ENCODE measurements at regions not wholly inside any gene's neighbourhood (a gene's known extent, or its start where the extent isn't known, plus 50 kb on each side); places are given as distances from the start of the nearest gene placed in this dataset.
"Not testable (repeated sequence)": the region's sequence is repeated elsewhere in the genome, so short reads cannot be mapped to it uniquely, and the experiment has no call there.

DNA sequence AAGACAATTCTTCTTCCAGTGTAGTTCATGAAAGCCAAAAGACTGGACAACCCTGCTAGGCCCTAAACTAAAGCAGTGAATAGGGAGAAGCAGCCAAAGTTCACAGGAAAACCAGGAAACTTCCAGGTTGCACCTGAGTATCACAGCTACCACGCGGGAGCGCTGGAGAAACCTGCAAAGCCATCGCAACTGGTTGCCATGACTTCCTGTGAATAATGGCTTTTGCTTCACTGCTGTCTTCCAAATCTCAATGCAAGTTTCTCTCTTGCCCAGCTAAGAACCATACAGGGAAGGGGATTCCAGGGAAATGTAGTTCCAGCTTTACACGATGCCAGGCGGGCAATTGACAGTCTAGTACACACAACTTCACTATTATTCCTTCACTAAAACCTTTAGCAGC, 114.1 kb downstream of the GXYLT1 start:
- no peak for DNase-seq

DNA sequence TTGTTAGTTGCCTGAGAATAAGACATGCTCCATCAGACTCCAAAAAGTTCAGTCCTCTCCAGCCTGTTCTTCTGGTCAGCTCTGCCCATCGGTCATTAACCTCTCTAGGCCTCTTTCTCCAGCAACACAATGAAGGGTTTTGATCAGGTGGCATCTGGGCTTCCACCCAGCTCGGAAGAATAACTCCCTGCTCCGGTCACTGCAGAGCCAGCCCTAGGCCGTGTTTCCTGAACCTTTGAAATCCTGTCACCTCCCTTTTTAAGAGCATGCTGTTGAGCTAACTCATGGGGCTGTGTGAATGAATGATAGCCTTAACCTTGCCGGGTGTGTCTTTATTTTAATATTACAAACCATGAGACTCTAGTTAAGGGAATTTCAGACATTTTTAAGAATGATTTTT, 117.1 kb downstream of the GXYLT1 start:
- DNase-seq = no peak

DNA sequence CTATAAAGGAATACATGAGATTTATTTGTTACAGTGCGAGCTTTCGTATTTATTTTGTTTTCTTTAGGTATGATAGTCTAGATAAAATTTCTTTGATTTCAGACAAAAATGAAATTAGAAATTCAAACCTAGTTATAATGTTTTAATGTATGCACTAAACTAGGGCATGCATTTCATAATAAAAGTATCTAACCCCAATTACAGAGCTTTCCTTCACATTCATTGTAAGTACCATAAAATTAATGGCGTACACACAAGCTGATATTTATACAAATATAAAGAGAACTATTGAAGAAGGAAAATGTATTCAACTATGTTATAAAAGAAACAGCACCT, 120.2 kb downstream of the GXYLT1 start:
- DNase-seq = no peak

DNA sequence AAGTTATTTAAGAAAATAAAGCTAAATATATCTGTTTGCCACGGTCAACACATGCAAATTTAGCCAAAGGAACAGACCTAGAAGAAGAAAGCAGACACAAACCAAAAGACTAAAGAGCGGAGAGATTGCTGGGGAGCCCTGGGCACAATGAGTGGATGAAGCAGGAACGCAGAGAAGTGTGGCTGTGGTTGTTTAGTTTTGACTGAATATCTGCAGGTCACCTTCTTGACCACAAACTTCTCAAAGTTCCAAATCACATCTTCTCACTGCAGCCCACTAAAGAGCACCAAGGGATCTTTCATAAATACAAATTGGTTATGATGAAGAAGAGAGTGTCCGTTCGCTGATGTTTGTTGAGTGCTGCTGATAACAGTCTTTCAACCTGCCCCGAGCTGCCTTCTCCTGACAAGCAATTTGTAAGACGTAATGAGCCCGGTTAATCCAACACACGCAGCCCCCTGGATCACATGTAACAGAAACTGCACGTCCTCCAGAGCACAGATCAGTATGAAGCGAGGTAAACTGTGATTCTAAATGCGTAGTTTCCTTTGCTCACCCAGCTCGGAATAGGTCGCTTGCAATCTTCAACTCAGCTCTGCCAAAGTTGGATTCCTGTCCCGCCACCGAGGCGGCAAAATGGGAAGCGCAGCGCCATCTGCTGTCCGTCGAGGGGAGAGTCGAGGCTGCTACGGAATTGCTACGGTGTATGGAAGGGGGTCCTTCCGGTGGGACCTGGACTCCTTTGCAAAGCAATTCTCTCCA, 120.8 kb downstream of the GXYLT1 start:
- no peak for DNase-seq

DNA sequence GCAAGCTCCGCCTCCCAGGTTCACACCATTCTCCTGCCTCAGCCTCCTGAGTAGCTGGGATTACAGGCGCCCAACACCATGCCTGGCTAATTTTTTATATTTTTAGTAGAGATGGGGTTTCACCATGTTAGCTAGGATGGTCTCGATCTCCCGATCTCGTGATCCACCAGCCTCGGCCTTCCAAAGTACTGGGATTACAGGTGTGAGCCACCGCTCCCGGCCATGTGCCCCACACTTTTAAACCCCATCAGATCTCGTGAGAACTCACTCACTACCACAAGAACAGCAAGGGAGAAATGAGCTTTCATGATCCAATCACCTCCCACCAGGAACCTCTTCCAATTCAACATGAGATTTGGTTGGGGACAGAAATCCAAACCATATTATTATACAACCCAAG, 122.7 kb downstream of the GXYLT1 start:
- not testable (repeated sequence) for DNase-seq

DNA sequence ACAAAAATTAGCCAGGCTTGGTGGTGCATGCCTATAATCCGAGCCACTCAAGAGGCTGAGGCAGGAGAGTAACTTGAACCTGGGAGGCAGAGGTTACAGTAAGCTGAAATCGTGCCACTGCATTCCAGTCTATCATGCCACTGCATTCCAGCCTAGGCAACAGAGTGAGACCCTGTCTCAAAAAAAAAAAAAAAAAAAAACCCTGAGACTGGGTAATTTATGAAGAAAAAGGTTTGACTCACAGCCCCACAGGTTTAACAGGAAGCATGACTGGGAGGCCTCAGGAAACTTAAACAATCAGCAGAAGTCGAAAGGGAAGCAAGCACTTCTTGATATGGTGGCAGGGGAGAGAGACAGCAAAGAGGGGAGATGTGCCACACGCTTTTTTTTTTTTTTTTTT, 123.2 kb downstream of the GXYLT1 start:
- DNase-seq = no peak

DNA sequence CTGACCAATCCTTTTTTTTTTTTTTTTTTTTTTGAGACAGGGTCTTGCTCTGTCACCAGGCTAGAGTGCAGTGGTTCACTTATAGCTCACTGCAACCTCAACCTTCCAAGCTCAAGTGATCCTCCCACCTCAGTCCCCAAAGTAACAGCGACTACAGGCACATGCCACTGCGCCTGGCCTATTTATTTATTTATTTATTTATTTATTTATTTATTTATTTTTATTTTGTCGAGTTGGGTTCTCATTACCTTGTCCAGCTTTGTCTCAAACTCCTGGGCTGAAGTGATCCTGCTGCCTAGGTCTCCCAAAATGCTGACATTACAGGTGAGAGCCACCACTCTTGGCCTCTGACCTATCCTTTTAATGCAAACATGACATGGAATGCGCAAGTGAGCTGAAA, 124.4 kb downstream of the GXYLT1 start:
- no peak for DNase-seq

DNA sequence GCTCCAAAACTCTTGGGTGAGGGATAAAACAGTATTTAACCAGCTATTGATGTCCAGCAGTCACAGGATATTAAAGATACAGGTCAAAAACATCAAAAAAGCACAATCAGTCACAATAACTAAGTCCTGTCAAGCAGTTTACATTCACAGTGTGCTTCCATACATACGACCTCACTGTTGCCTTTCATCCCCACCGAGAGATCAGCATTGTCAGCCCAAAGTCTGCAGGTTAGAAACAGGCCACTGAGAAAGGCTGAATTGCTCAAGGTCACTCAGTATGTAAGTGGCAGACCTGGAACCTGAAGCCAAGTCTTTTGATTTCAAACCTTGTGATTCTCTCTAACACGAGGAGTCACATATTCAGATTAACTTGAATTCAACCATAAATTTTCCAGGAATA, 124.9 kb downstream of the GXYLT1 start:
- no peak for DNase-seq

DNA sequence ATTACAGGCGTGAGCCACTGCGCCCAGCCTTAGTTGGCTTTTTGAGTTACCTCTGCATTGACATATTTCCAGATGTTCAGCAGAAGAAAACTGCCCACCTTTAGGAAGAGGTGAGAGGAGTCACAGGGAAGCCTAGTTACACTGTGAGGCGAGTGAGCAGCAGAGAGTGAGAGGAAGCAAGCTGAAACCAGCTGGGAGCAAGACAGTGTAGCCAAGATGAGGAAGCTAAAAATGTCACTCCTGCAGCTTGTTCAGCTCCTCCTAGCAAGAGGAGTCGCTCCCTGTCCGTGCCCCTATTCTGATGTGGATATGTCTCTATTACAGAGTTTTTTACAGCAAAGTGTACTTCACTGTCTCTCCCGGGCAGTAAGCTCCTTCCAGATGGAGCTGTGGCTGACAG, 127.6 kb downstream of the GXYLT1 start:
- no peak for DNase-seq

DNA sequence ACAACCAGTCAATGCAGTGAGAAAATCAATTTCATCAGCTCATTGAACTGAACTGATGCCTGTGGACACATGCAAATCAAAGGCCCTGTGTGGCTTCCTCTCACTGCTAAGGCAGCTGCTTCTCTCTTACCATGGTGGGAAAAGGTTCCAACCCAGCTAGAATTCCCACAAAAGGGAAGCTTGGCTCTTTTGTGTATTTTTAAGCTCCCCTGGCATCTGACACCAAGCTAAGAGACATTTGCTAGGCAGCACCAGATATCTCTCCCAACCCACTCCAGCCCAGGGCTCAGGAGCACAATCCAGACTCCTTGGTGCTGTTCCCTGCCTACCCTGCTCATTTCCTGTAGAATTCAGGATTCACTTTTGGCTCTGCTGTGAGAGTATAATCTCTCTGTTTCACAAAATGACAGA, 129.6 kb downstream of the GXYLT1 start:
- no peak for DNase-seq

DNA sequence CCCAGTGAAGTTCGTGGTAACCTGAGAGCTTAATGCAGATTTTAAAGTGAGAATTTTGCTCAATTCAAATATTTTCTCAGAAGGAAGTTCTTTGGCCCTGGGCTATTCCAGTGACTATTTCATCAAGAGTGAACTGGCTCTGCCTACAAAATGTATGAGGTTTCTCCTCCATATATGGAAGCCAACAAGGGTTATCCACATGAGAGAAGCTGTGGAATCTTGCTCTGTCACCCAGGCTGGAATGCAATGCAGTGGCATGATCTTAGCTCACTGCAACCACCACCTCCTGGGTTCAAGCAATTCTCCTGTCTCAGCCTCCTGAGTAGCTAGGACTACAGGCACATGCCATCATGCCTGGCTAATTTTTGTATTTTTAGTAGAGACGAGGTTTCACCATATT, 132.2 kb downstream of the GXYLT1 start:
- not testable (repeated sequence) for DNase-seq

DNA sequence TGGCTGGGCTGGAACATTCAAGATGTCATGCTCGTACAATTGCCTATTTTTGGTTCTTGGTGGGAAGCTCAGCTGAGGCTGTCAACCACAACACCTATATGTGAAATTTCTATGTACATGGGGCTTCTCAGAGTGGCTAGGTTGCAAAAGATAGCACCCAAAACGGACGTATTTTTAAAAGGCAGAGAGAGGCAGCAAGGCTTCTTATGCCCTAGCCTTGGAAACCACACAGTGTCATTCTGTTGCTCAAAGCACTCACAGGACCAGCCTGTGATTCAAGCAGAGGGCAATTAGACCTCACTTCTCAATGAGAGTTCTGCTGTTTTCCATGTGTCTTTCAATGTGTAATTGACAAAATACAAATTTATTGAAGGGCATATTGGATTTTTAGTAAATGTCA, 134.0 kb downstream of the GXYLT1 start:
- no peak for DNase-seq

DNA sequence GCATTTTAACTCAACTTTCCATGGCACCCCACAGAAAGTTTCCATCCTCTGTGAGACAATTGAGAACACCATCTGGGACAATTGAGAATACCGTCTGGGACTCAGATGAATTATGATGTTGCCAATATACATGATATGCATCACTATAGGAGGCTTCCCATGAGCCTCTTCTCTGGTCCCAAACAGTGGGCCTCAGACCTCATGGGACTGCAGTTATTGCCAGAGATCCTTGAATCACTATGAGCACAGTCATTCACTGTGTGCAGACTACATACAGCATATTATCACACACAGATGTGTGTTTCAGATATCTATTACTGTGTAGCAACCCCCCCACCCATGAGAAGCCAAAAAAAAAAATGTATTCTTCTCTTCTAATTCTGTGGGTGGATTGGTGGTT, 134.4 kb downstream of the GXYLT1 start:
- no peak for DNase-seq

DNA sequence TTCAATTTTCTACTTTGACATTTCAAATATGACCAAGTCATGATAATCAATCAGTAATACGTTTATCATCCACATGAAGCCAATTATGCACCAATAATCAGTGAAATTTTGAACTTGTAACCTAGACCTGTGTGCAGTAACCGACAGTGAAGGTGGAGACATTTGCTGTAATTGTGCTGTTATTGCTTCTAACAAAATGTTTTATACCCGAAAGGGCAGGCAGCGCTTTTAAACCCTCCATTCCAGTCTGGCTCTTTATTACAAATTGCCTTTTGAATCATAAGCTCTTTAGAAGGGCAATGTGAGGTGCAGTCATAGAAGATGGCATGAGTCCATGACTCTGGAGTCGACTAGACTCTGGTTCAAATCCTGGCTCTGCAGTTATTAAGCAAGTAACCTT, 135.7 kb downstream of the GXYLT1 start:
- DNase-seq = no peak

DNA sequence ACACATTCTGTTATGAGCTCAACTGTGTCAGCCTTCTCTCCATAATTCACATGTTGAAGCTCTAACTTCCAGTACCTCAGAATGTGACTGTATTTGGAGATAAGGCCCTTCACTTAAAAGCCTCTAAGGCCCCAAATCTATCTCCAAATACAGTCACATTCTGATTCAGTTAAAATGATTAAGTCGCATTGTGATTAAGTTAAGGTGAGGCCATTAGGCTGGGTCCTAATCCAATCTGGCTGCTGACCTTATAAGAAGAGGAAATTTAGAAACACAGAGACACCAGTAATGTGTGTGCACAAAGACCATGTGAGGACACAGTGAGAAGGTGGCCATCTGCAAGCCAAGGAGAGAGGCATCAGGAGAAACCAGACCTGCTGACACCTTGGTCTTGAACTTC, 141.6 kb downstream of the GXYLT1 start:
- no peak for DNase-seq

DNA sequence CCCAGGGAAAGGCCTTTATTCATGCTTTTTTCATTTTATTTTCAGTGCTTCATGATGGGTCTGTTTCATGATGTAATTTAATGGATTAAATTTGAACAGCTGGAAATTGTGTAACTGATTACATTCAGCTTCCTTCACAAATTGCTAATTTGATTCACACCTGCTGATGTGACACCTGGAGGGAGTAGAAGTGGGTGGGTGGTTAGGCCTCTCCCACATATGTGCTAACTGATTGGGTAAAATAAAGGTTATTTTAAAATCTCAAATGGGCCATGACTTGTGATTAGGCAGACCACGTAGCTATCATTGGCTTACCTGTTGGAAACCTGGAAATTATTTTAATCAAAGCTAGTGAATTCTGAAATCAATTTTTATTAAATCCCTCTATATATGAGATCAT, 142.1 kb downstream of the GXYLT1 start:
- DNase-seq = no peak

DNA sequence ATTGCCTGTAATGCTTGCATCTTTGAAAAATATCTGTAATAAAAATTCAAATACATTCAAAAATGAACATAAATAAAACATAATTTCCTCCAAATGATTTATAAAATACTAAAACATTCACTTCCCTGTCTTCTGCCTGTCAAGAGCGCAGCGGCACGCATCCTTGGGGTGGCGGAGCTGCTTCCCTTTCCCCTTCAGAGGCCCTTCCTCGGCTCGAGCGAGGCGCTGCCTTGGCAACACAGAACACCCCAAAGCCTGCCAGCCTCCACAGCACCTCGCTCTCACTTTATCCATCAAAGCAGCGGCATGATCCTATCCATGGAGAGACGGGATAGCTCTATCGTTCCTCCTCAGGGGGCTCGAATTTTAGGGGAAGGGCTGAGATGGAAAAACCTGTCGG, 146.2 kb downstream of the GXYLT1 start:
- DNase-seq = no peak

DNA sequence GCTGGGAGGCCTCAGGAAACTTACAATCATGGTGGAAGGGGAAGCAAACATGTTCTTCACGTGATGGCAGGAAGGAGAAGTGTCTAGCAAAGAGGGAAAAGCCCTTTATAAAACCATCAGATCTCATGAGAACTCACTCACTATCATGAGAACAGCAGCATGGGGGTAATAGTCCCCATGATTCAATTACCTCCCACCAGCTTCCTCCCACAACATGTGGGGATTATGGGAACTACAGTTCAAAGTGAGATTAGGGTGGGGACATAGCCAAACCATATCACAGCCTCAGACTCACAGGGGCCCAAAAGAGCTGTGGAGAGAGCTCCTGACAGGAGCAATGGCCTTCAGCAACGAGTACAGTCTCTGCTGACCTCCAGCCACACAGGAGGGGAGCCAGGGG, 151.4 kb downstream of the GXYLT1 start:
- DNase-seq = no peak

DNA sequence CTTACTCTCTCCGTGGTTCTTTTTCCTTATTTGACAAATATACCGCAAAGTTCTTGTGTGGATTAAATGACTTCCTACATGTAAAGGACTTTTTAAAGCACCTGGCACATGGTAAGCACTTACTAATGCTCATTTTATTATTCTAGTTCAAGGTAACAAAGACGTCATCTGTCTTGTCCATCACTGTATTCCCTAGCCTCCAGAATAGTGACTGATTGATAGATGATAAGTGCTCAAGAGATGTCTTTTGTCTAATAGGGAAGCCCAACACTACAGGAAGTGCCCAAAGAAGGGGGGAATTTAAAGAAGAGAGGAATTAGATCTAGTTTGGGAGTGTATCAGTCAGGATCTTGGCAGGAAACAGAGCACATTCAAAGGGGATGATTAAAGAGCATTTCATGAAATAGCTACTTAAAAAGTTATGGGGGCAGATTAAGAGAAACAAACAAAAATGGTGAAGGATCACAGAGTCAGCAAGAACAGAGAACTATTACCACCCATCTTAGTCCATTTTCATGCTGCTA, 151.9 kb downstream of the GXYLT1 start:
- DNase-seq = no peak

DNA sequence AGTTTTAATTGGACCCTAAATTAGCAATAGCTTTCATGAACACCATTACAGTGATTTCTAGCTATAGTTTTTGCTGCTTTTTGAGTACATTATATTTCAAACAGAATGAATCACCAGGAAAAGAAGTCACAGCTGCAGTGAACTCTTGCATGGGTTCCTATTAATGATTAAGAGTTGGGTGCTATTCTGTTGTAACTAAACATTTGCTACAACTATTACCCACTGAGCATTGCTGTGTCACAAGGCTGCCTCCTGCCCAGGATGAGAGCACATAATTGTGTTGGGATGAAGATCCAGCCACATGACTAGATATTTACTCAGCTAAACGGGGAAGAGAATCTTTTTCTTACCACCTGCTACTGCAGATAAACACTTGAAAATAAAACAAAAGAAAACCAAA, 152.7 kb downstream of the GXYLT1 start:
- DNase-seq = peak; percentile 77

DNA sequence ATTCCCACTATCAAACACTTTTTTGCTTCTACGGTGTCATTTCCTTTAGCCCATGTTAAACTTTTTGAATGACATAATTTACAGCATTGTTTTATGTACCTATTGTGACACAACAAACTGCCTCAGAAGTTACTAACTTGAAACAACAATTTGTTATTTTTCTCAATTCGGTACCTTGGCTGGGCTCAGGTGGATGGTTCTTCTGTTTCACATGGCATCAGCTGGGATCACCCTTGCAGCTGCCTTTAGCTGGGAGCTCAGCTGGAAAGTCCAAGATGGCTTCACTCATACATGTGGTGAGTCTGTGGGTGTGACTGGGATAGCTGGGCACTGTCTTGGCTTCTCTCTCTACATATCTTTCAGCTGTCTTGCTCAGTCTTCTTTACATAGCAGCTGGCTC, 156.0 kb downstream of the GXYLT1 start:
- no peak for DNase-seq

DNA sequence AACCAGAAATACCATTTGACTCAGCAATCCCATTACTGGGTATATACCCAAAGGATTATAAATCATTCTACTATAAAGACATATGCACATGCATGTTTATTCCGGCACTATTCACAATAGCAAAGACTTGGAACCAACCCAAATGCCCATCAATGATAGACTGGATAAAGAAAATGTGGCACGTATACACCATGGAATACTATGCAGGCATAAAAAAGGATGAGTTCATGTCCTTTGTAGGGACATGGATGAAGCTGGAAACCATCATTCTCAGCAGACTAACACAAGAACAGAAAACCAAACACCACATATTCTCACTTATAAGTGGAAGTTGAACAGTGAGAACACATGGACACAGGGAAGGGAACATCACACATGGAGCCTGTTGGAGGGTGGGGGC, 158.2 kb downstream of the GXYLT1 start:
- DNase-seq = not testable (repeated sequence)

DNA sequence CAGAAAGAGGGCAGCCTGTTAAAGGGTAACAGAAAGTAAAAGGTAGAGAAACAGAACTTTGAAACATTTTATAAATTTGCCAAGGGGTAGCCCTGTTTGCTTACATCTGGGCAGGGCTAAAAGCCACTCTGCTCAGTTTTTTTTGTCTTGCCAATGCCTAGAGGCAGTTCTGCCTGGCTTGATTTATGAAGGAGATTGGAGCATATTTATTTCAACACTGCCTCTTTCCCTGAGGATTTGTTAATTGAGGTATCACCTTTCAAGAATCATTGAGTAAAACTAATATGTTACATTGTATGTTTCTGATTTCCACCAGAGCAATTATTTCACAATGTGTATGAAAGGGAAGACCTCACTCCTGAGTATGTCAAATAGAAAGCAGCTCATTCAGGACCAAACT, 160.8 kb downstream of the GXYLT1 start:
- peak; percentile 93 for DNase-seq

DNA sequence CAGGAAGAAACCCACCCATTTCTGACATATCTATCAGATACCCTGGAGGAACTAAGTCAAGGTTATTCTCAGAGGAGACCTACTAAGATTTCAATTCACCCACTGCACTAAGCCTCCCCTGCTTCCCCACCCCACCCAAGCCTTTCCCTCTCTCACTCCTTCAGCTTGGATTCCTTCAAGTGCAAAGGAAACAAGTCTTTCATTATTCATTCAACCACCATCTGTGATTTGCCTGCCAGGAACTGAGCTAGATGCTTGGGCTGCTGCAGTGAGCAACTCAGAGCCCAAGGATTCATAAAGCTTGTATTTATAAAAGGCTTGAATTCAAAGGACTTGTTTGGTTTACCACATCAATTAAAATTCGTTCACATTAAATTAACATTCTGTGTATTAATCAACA, 161.3 kb downstream of the GXYLT1 start:
- DNase-seq = peak; percentile 63

DNA sequence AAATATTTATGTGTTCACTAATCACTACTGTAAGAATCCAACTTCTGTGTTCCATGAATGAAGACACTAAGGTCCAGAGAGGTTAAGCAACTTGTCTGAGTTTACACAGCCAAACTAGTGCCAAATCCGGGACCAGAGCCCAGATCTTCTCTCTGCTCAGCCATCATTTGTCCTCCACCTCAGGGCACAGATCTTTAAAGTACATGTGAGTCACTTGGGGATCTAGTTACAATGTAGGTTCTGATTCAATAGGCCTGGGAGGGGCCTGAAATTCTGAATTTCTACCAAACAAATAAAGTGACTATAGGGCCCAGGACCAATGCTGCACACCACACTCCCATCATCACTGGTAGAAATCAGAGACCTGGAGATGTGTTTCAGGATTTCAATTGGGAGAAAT, 162.9 kb downstream of the GXYLT1 start:
- DNase-seq = no peak

Measured in NCI-H1105 treated with DMSO at 0.1 percent for 48 hours (cell line).